GM21526 (cell line): ENCODE measurements at regions not wholly inside any gene's neighbourhood (a gene's known extent, or its start where the extent isn't known, plus 50 kb on each side); places are given as distances from the start of the nearest gene placed in this dataset.

ENCODE experiments used
- ATAC-seq: cut with Tn5 transposase; IDR thresholded peaks from one replicate; pipeline ENCODE4 v1.9.1; 2021; ENCODE audit warnings: moderate library complexity; ENCODE audit not compliant: unreplicated experiment, low FRiP score

GRCh38 chr7:116142850-116143249, 67.5 kb upstream of the TES start:
- ATAC-seq: no peak

- ATAC-seq: peak; percentile 74
Measured at GRCh38 chr7:116145245-116145852, 65.0 kb upstream of the TES start.

- ATAC-seq: no peak
Measured at GRCh38 chr7:116148108-116148507, 62.2 kb upstream of the TES start.

- ATAC-seq: no peak
Measured at GRCh38 chr7:116148626-116149025, 61.7 kb upstream of the TES start.

GRCh38 chr7:116150588-116150987, 59.8 kb upstream of the TES start:
- ATAC-seq: peak; percentile 80

- ATAC-seq: no peak
Measured at GRCh38 chr7:116152276-116152675, 58.1 kb upstream of the TES start.

DNA sequence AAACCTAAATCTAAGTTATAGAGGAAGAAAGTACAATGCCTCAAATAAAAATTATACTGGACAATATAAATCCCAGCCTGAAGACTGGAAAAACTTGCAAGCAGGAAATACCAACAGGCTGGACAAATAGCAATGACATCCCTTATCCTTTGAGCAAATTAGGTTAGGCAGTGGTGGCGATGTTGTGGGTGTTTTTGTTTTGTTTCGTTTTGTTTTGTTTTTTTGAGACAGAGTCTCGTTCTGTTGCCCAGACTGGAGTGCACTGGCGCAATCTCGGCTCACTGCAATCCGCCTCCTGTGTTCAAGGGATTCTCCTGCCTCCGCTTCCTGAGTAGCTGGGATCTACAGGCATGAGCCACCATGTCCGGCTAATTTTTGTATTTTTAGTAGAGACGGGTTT, 57.3 kb upstream of the TES start:
- ATAC-seq: no peak

DNA sequence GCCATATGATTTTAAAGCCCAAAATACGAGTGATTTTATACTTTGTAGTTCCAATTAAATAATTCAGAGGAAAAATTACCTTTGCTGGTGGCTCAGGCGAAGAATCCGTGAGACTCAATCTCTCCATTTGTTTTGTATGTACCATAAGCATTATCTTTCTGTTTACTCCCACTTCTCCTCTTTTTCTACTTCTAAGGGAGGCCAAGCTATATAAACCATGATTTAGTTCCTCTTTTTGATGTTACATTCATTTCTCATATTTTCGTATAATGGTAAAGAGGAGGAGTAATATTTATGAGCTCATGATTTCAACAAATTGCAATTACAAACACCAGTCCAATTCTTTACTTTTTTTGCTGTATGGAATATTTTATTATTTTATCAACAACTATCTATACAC, 50.6 kb upstream of the TES start:
- ATAC-seq: no peak
